Endothelial cell of umbilical vein (primary cell): ENCODE measurements at regions not wholly inside any gene's neighbourhood (a gene's known extent, or its start where the extent isn't known, plus 50 kb on each side); places are given as distances from the start of the nearest gene placed in this dataset.

Experiments
- BruUV-seq: library from RNA; stranded (reverse); fragments of 400-500 nt; replicated peaks from 2 replicates; lab custom pipeline; 2021; lab: Mats Ljungman, UMichigan
- CTCF ChIA-PET: fragments of 300-600, 350-600 bp; sonication (Branson Sonifier 250); formaldehyde crosslinking; loops from one replicate; lab custom pipeline; 2021; ENCODE audit warnings: antibody characterized with exemption, inconsistent platforms; lab: Charles Lee
- POLR2A ChIA-PET: fragments of 300-600, 350-600 bp; sonication (Branson Sonifier 250); formaldehyde crosslinking; loops from one replicate; lab custom pipeline; 2021; ENCODE audit warnings: antibody characterized with exemption, inconsistent platforms; lab: Charles Lee
- DNase-seq: peaks from one replicate; pipeline ENCODE4 v3.0.0-alpha.2; 2011; ENCODE audit warnings: low read depth, low spot score
- FAIRE-seq: peaks from 2 replicates; lab custom pipeline; 2011; peaks lifted over from hg19 to GRCh38; lab: Jason Lieb, UNC
- H2AFZ ChIP-seq: 2 replicates; pipeline ENCODE4 v1.6.0; 2012; ENCODE audit warnings: low read depth, low read length, control low read depth, inconsistent platforms
- H3K27ac ChIP-seq: 2 replicates; pipeline ENCODE4 v1.5.1; 2011; ENCODE audit warnings: low read depth, mild to moderate bottlenecking, control low read depth, low read length, moderate library complexity; ENCODE audit not compliant: insufficient read depth
- H3K27me3 ChIP-seq, 2 experiments: 2 replicates each; pipeline versions ENCODE4 v1.6.0 to v1.6.1; 2011; ENCODE audit warnings: low read length in 2 of 2, mixed read lengths in 1 of 2; ENCODE audit not compliant: control insufficient read depth in 2 of 2, insufficient read depth in 2 of 2
- H3K36me3 ChIP-seq, 2 experiments: 2 replicates in 1 of 2; 3 replicates in 1 of 2; pipeline ENCODE4 v1.5.1; 2011; ENCODE audit warnings: low read length in 2 of 2, mild to moderate bottlenecking in 1 of 2, moderate library complexity in 1 of 2; ENCODE audit not compliant: control insufficient read depth in 2 of 2, insufficient read depth in 2 of 2; ENCODE audit errors: extremely low read depth in 1 of 2
- H3K4me1 ChIP-seq: 3 replicates; pipeline ENCODE4 v1.5.1; 2011; ENCODE audit warnings: mild to moderate bottlenecking, low read length; ENCODE audit not compliant: control insufficient read depth, insufficient read depth; ENCODE audit errors: extremely low read depth
- H3K4me2 ChIP-seq: 2 replicates; pipeline ENCODE4 v1.6.1; 2011; ENCODE audit warnings: low read length, control low read depth, mixed read lengths; ENCODE audit not compliant: insufficient read depth
- H3K4me3 ChIP-seq, 3 experiments: fragments of 200-600 bp in 1 of 3; sonication (generic), shearing (Covaris generic) in 1 of 3; replicated peaks in 1 of 3; 2 replicates each; pipeline ENCODE4 v1.5.1; 2011 to 2016; ENCODE audit warnings: control low read depth in 3 of 3, low read length in 3 of 3, mild to moderate bottlenecking in 2 of 3, inconsistent platforms in 1 of 3, low read depth in 1 of 3, moderate library complexity in 1 of 3; ENCODE audit not compliant: insufficient read depth in 1 of 3
- H3K79me2 ChIP-seq: 2 replicates; pipeline ENCODE4 v1.6.0; 2012; ENCODE audit warnings: low read length, inconsistent platforms; ENCODE audit not compliant: control insufficient read depth, insufficient read depth
- H3K9ac ChIP-seq: replicated peaks from 2 replicates; pipeline ENCODE3; 2011; ENCODE audit warnings: low read length, control low read depth; ENCODE audit not compliant: insufficient read depth; ENCODE audit errors: extremely low read depth
- H3K9me1 ChIP-seq: replicated peaks from 3 replicates; pipeline ENCODE4 v1.6.0; 2011; ENCODE audit warnings: mild to moderate bottlenecking, low read length; ENCODE audit not compliant: control insufficient read depth, insufficient read depth; ENCODE audit errors: extremely low read depth
- H3K9me3 ChIP-seq: replicated peaks from 2 replicates; pipeline ENCODE4 v1.5.1; 2012; ENCODE audit warnings: low read length, inconsistent platforms; ENCODE audit not compliant: control insufficient read depth, insufficient read depth
- H4K20me1 ChIP-seq: replicated peaks from 2 replicates; pipeline ENCODE3; 2011; ENCODE audit warnings: mild to moderate bottlenecking, low read length; ENCODE audit not compliant: control insufficient read depth, insufficient read depth; ENCODE audit errors: extremely low read depth
- CTCF ChIP-seq, 2 donors: IDR thresholded peaks; 1 replicate in 1 of 2; 2 replicates in 1 of 2; pipeline ENCODE4 v1.5.1; 2011; ENCODE audit warnings: low read length in 2 of 2, mild to moderate bottlenecking in 2 of 2, moderate library complexity in 2 of 2, control low read depth in 1 of 2, inconsistent platforms in 1 of 2, low read depth in 1 of 2; ENCODE audit not compliant: insufficient read depth in 1 of 2; ENCODE audit errors: extremely low read depth in 1 of 2
- EZH2 ChIP-seq: IDR thresholded peaks from 2 replicates; pipeline ENCODE4 v1.6.1; 2012; ENCODE audit warnings: borderline replicate concordance, low read depth, mild to moderate bottlenecking, moderate library complexity, low read length, inconsistent platforms; ENCODE audit not compliant: severe bottlenecking
- FOS ChIP-seq: IDR thresholded peaks from 2 replicates; pipeline ENCODE4 v1.6.1; 2011; ENCODE audit warnings: mild to moderate bottlenecking, low read length, moderate library complexity, borderline replicate concordance; ENCODE audit not compliant: insufficient read depth
- GATA2 ChIP-seq: IDR thresholded peaks from 2 replicates; pipeline ENCODE4 v1.7.0; 2011; ENCODE audit warnings: low read depth, mild to moderate bottlenecking, moderate library complexity, mixed read lengths, low read length; ENCODE audit not compliant: insufficient read length, insufficient read depth
- JUN ChIP-seq: IDR thresholded peaks from 2 replicates; pipeline ENCODE4 v1.6.1; 2011; ENCODE audit warnings: borderline replicate concordance, low read depth; ENCODE audit not compliant: insufficient read length, insufficient read depth
- MAX ChIP-seq: IDR thresholded peaks from 2 replicates; pipeline ENCODE4 v1.6.1; 2011; ENCODE audit not compliant: insufficient read depth, insufficient read length
- MYC ChIP-seq: IDR thresholded peaks from one replicate; pipeline ENCODE4 v1.6.1; 2011; ENCODE audit warnings: mild to moderate bottlenecking, low read depth, low read length
- POLR2A ChIP-seq: IDR thresholded peaks from 2 replicates; pipeline ENCODE4 v1.6.1; 2012; ENCODE audit warnings: low read depth, mild to moderate bottlenecking, control low read depth, low read length
- POLR2AphosphoS5 ChIP-seq: IDR thresholded peaks from 2 replicates; pipeline ENCODE4 v1.6.1; 2012; ENCODE audit warnings: low read depth, mild to moderate bottlenecking, control low read depth, low read length, moderate library complexity; ENCODE audit not compliant: insufficient read depth
- dilution Hi-C: fragments of 300-500 bp; cut with MboI; formaldehyde crosslinking; loops from one replicate; pipeline ENCODE4 v1.15.0; 2019; ENCODE audit warnings: low sequenced_read_pairs; ENCODE audit not compliant: extremely low pct_ligation_motif_present
- intact Hi-C: fragments of 100-400 bp; cut with micrococcal nuclease; formaldehyde crosslinking; loops from one replicate; pipeline ENCODE4 v1.10.0; 2022

GRCh38 chr2:160842286-160842685 lies 317.9 kb upstream of the TANK start:
- dilution Hi-C loops (no loop called here), intact Hi-C loops (no loop called here)
- CTCF ChIA-PET = no interaction called here
- TF ChIP-seq GATA2 (no peak), POLR2AphosphoS5 (no peak), MYC (no peak), POLR2A (no peak), EZH2 (no peak)
- Histone ChIP-seq H2AFZ (no peak overlapping the region), H3K79me2 (no peaks in the 10 kb centered on the region), H3K9me3 (no peaks in the 10 kb centered on the region), H3K9ac (no peak overlapping the region), H3K27me3 (peaks cover 0 to 4% of the 10 kb centered on the region in 2 experiments), H3K27ac (no peak overlapping the region), H3K4me1 (no peaks in the 10 kb centered on the region), H3K4me2 (no peak overlapping the region), H3K4me3 (no peak overlapping the region), H3K36me3 (no peaks in the 10 kb centered on the region), H4K20me1 (no peaks in the 10 kb centered on the region), H3K9me1 (no peaks in the 10 kb centered on the region)
- POLR2A ChIA-PET = no interaction called here
- no TSS peak for BruUV-seq
- FAIRE-seq = no peak
- DNase-seq = no peak

- CTCF ChIA-PET = no interaction called here
- no TSS peak for BruUV-seq
- no peak overlapping the region for H2AFZ ChIP-seq
- no peak overlapping the region for H3K9ac ChIP-seq
- H3K4me2 ChIP-seq = no peak overlapping the region
- no peak for FAIRE-seq
- H3K4me3 ChIP-seq = no peak overlapping the region
- no peak overlapping the region for H3K27ac ChIP-seq
- H3K27me3 ChIP-seq = peaks cover 2% of the 10 kb centered on the region in 2 experiments
- H3K4me1 ChIP-seq = no peaks in the 10 kb centered on the region
- H3K36me3 ChIP-seq = no peaks in the 10 kb centered on the region
- H3K9me3 ChIP-seq = no peaks in the 10 kb centered on the region
- POLR2A ChIA-PET = no interaction called here
- no peaks in the 10 kb centered on the region for H3K79me2 ChIP-seq
- intact Hi-C loops = no loop called here
- dilution Hi-C loops = no loop called here
- TF ChIP-seq POLR2A (no peak), MYC (no peak), GATA2 (no peak), JUN (no peak), CTCF (IDR thresholded peaks at IDR 0.05; ENCODE audit: extremely low read depth in 1 of 2, insufficient read depth in 1 of 2, low read depth in 1 of 2, low read length in 2 of 2) (no peak), POLR2AphosphoS5 (no peak), MAX (no peak), FOS (no peak), EZH2 (no peak)
- H3K9me1 ChIP-seq = no peaks in the 10 kb centered on the region
- no peak for DNase-seq
- H4K20me1 ChIP-seq = no peaks in the 10 kb centered on the region
Measured at GRCh38 chr2:160859096-160859495, 301.1 kb upstream of the TANK start.
